Endothelial cell of umbilical vein (primary cell): ENCODE measurements at regions not wholly inside any gene's neighbourhood (a gene's known extent, or its start where the extent isn't known, plus 50 kb on each side); places are given as distances from the start of the nearest gene placed in this dataset.

Experiments used
- BruUV-seq: library from RNA; stranded (reverse); fragments of 400-500 nt; replicated peaks from 2 replicates; lab custom pipeline; 2021; lab: Mats Ljungman, UMichigan
- CTCF ChIA-PET: fragments of 300-600, 350-600 bp; sonication (Branson Sonifier 250); formaldehyde crosslinking; loops from one replicate; lab custom pipeline; 2021; ENCODE audit warnings: antibody characterized with exemption, inconsistent platforms; lab: Charles Lee
- POLR2A ChIA-PET: fragments of 300-600, 350-600 bp; sonication (Branson Sonifier 250); formaldehyde crosslinking; loops from one replicate; lab custom pipeline; 2021; ENCODE audit warnings: antibody characterized with exemption, inconsistent platforms; lab: Charles Lee
- DNase-seq: peaks from one replicate; pipeline ENCODE4 v3.0.0-alpha.2; 2011; ENCODE audit warnings: low read depth, low spot score
- FAIRE-seq: peaks from 2 replicates; lab custom pipeline; 2011; peaks lifted over from hg19 to GRCh38; lab: Jason Lieb, UNC
- H2AFZ ChIP-seq: 2 replicates; pipeline ENCODE4 v1.6.0; 2012; ENCODE audit warnings: low read depth, low read length, control low read depth, inconsistent platforms
- H3K27ac ChIP-seq: 2 replicates; pipeline ENCODE4 v1.5.1; 2011; ENCODE audit warnings: low read depth, mild to moderate bottlenecking, control low read depth, low read length, moderate library complexity; ENCODE audit not compliant: insufficient read depth
- H3K27me3 ChIP-seq, 2 experiments: 2 replicates each; pipeline versions ENCODE4 v1.6.0 to v1.6.1; 2011; ENCODE audit warnings: low read length in 2 of 2, mixed read lengths in 1 of 2; ENCODE audit not compliant: control insufficient read depth in 2 of 2, insufficient read depth in 2 of 2
- H3K36me3 ChIP-seq, 2 experiments: 2 replicates in 1 of 2; 3 replicates in 1 of 2; pipeline ENCODE4 v1.5.1; 2011; ENCODE audit warnings: low read length in 2 of 2, mild to moderate bottlenecking in 1 of 2, moderate library complexity in 1 of 2; ENCODE audit not compliant: control insufficient read depth in 2 of 2, insufficient read depth in 2 of 2; ENCODE audit errors: extremely low read depth in 1 of 2
- H3K4me1 ChIP-seq: 3 replicates; pipeline ENCODE4 v1.5.1; 2011; ENCODE audit warnings: mild to moderate bottlenecking, low read length; ENCODE audit not compliant: control insufficient read depth, insufficient read depth; ENCODE audit errors: extremely low read depth
- H3K4me2 ChIP-seq: 2 replicates; pipeline ENCODE4 v1.6.1; 2011; ENCODE audit warnings: low read length, control low read depth, mixed read lengths; ENCODE audit not compliant: insufficient read depth
- H3K4me3 ChIP-seq, 3 experiments: fragments of 200-600 bp in 1 of 3; sonication (generic), shearing (Covaris generic) in 1 of 3; replicated peaks in 1 of 3; 2 replicates each; pipeline ENCODE4 v1.5.1; 2011 to 2016; ENCODE audit warnings: control low read depth in 3 of 3, low read length in 3 of 3, mild to moderate bottlenecking in 2 of 3, inconsistent platforms in 1 of 3, low read depth in 1 of 3, moderate library complexity in 1 of 3; ENCODE audit not compliant: insufficient read depth in 1 of 3
- H3K79me2 ChIP-seq: 2 replicates; pipeline ENCODE4 v1.6.0; 2012; ENCODE audit warnings: low read length, inconsistent platforms; ENCODE audit not compliant: control insufficient read depth, insufficient read depth
- H3K9ac ChIP-seq: replicated peaks from 2 replicates; pipeline ENCODE3; 2011; ENCODE audit warnings: low read length, control low read depth; ENCODE audit not compliant: insufficient read depth; ENCODE audit errors: extremely low read depth
- H3K9me1 ChIP-seq: replicated peaks from 3 replicates; pipeline ENCODE4 v1.6.0; 2011; ENCODE audit warnings: mild to moderate bottlenecking, low read length; ENCODE audit not compliant: control insufficient read depth, insufficient read depth; ENCODE audit errors: extremely low read depth
- H3K9me3 ChIP-seq: replicated peaks from 2 replicates; pipeline ENCODE4 v1.5.1; 2012; ENCODE audit warnings: low read length, inconsistent platforms; ENCODE audit not compliant: control insufficient read depth, insufficient read depth
- H4K20me1 ChIP-seq: replicated peaks from 2 replicates; pipeline ENCODE3; 2011; ENCODE audit warnings: mild to moderate bottlenecking, low read length; ENCODE audit not compliant: control insufficient read depth, insufficient read depth; ENCODE audit errors: extremely low read depth
- EZH2 ChIP-seq: IDR thresholded peaks from 2 replicates; pipeline ENCODE4 v1.6.1; 2012; ENCODE audit warnings: borderline replicate concordance, low read depth, mild to moderate bottlenecking, moderate library complexity, low read length, inconsistent platforms; ENCODE audit not compliant: severe bottlenecking
- FOS ChIP-seq: IDR thresholded peaks from 2 replicates; pipeline ENCODE4 v1.6.1; 2011; ENCODE audit warnings: mild to moderate bottlenecking, low read length, moderate library complexity, borderline replicate concordance; ENCODE audit not compliant: insufficient read depth
- GATA2 ChIP-seq: IDR thresholded peaks from 2 replicates; pipeline ENCODE4 v1.7.0; 2011; ENCODE audit warnings: low read depth, mild to moderate bottlenecking, moderate library complexity, mixed read lengths, low read length; ENCODE audit not compliant: insufficient read length, insufficient read depth
- JUN ChIP-seq: IDR thresholded peaks from 2 replicates; pipeline ENCODE4 v1.6.1; 2011; ENCODE audit warnings: borderline replicate concordance, low read depth; ENCODE audit not compliant: insufficient read length, insufficient read depth
- MYC ChIP-seq: IDR thresholded peaks from one replicate; pipeline ENCODE4 v1.6.1; 2011; ENCODE audit warnings: mild to moderate bottlenecking, low read depth, low read length
- POLR2A ChIP-seq: IDR thresholded peaks from 2 replicates; pipeline ENCODE4 v1.6.1; 2012; ENCODE audit warnings: low read depth, mild to moderate bottlenecking, control low read depth, low read length
- POLR2AphosphoS5 ChIP-seq: IDR thresholded peaks from 2 replicates; pipeline ENCODE4 v1.6.1; 2012; ENCODE audit warnings: low read depth, mild to moderate bottlenecking, control low read depth, low read length, moderate library complexity; ENCODE audit not compliant: insufficient read depth
- dilution Hi-C: fragments of 300-500 bp; cut with MboI; formaldehyde crosslinking; loops from one replicate; pipeline ENCODE4 v1.15.0; 2019; ENCODE audit warnings: low sequenced_read_pairs; ENCODE audit not compliant: extremely low pct_ligation_motif_present
- intact Hi-C: fragments of 100-400 bp; cut with micrococcal nuclease; formaldehyde crosslinking; loops from one replicate; pipeline ENCODE4 v1.10.0; 2022
- TF ChIP-seq, protein P1 (sequence below), 2 donors: IDR thresholded peaks; 1 replicate in 1 of 2; 2 replicates in 1 of 2; pipeline ENCODE4 v1.5.1; 2011; ENCODE audit warnings: low read length in 2 of 2, mild to moderate bottlenecking in 2 of 2, moderate library complexity in 2 of 2, control low read depth in 1 of 2, inconsistent platforms in 1 of 2, low read depth in 1 of 2; ENCODE audit not compliant: insufficient read depth in 1 of 2; ENCODE audit errors: extremely low read depth in 1 of 2
- TF ChIP-seq, protein P2 (sequence below): IDR thresholded peaks from 2 replicates; pipeline ENCODE4 v1.6.1; 2011; ENCODE audit not compliant: insufficient read depth, insufficient read length

DNA sequence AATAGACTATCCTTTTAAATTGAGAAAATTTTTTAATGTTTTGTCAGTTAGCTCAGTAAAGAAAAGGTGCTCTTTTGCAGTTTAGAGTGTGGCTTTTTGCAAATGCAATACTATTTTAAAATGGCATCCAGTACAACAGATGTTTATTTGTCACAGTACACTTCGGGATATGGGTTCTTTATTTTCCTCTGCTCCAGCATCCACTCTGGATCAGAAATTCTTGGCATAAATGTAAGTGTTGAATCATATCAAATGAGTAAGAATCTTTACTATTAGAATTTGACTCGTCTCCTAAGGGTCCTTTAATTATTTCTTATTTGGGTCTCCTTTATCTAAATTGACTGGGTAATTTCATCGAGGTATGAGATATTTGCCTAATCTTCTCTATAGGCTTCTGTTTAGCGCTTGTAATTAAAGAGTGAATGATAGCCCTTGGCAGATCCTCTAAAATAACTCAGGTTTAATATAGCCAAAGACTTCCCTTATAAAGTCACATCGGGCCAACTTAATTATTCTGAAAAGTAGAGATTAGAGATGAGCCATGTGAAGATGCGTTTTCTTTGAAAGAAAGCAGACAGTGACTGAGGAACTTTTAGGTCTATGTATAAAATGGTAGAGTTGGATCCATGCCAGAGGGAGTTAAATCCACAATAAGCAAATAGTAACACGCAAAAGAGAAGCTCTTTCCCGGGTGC, 132.7 kb downstream of the CASP12 start:
- DNase-seq (no peak), FAIRE-seq (no peak)
- CTCF ChIA-PET: no interaction called here
- no peaks in the 10 kb centered on the region for H3K9me3 ChIP-seq
- H3K4me2 ChIP-seq: no peak overlapping the region
- dilution Hi-C loops (no loop called here), intact Hi-C loops (no loop called here)
- no peak overlapping the region for H3K4me3 ChIP-seq
- H3K27ac ChIP-seq: no peak overlapping the region
- H4K20me1 ChIP-seq: no peaks in the 10 kb centered on the region
- peaks cover 4% of the 10 kb centered on the region for H3K4me1 ChIP-seq
- no peaks in the 10 kb centered on the region for H3K79me2 ChIP-seq
- no peaks in the 10 kb centered on the region for H3K9me1 ChIP-seq
- no peaks in the 10 kb centered on the region for H3K36me3 ChIP-seq
- H2AFZ ChIP-seq: no peak overlapping the region
- no peak for TF ChIP-seq MYC
- TF ChIP-seq EZH2: no peak
- TF ChIP-seq JUN: no peak
- TF ChIP-seq, protein P1, sequence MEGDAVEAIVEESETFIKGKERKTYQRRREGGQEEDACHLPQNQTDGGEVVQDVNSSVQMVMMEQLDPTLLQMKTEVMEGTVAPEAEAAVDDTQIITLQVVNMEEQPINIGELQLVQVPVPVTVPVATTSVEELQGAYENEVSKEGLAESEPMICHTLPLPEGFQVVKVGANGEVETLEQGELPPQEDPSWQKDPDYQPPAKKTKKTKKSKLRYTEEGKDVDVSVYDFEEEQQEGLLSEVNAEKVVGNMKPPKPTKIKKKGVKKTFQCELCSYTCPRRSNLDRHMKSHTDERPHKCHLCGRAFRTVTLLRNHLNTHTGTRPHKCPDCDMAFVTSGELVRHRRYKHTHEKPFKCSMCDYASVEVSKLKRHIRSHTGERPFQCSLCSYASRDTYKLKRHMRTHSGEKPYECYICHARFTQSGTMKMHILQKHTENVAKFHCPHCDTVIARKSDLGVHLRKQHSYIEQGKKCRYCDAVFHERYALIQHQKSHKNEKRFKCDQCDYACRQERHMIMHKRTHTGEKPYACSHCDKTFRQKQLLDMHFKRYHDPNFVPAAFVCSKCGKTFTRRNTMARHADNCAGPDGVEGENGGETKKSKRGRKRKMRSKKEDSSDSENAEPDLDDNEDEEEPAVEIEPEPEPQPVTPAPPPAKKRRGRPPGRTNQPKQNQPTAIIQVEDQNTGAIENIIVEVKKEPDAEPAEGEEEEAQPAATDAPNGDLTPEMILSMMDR (IDR thresholded peaks at IDR 0.05; ENCODE audit: extremely low read depth in 1 of 2, insufficient read depth in 1 of 2, low read depth in 1 of 2, low read length in 2 of 2): no peak
- TF ChIP-seq, protein P2, sequence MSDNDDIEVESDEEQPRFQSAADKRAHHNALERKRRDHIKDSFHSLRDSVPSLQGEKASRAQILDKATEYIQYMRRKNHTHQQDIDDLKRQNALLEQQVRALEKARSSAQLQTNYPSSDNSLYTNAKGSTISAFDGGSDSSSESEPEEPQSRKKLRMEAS: no peak
- no peak for TF ChIP-seq FOS
- no peak for TF ChIP-seq POLR2AphosphoS5
- no peak for TF ChIP-seq POLR2A
- TF ChIP-seq GATA2: no peak
- no peaks in the 10 kb centered on the region for H3K27me3 ChIP-seq
- no TSS peak for BruUV-seq
- POLR2A ChIA-PET: no interaction called here
- no peak overlapping the region for H3K9ac ChIP-seq
